AG20443 (cell line): ENCODE measurements at regions not wholly inside any gene's neighbourhood (a gene's known extent, or its start where the extent isn't known, plus 50 kb on each side); places are given as distances from the start of the nearest gene placed in this dataset.

Source experiments
- DNase-seq: peaks from one replicate; pipeline ENCODE4 v3.0.0; 2012; ENCODE audit warnings: low spot score, mixed read lengths

- no peak for DNase-seq
Observed at GRCh38 chr7:155360495-155361345, 63.0 kb downstream of the INSIG1 start.

- DNase-seq: no peak
Observed at GRCh38 chr7:155361346-155361680, 63.6 kb downstream of the INSIG1 start.

GRCh38 chr7:155361947-155362346 lies 64.3 kb downstream of the INSIG1 start:
- no peak for DNase-seq

GRCh38 chr7:155362380-155363145 lies 64.9 kb downstream of the INSIG1 start:
- no peak for DNase-seq

GRCh38 chr7:155363146-155363539 lies 65.5 kb downstream of the INSIG1 start:
- DNase-seq: no peak

GRCh38 chr7:155363852-155364600 lies 66.3 kb downstream of the INSIG1 start:
- no peak for DNase-seq

- no peak for DNase-seq
Observed at GRCh38 chr7:155365146-155365874, 67.6 kb downstream of the INSIG1 start.

- DNase-seq: no peak
Observed at GRCh38 chr7:155368894-155369600, 71.4 kb downstream of the INSIG1 start.

GRCh38 chr7:155369766-155370165 lies 72.1 kb downstream of the INSIG1 start:
- no peak for DNase-seq

- no peak for DNase-seq
Observed at GRCh38 chr7:155371331-155371883, 73.7 kb downstream of the INSIG1 start.

GRCh38 chr7:155371884-155372781 lies 74.5 kb downstream of the INSIG1 start:
- DNase-seq: no peak

- DNase-seq: no peak
Observed at GRCh38 chr7:155372782-155373358, 75.2 kb downstream of the INSIG1 start.

GRCh38 chr7:155373359-155374273 lies 75.9 kb downstream of the INSIG1 start:
- no peak for DNase-seq

- DNase-seq: no peak
Observed at GRCh38 chr7:155374276-155375252, 76.9 kb downstream of the INSIG1 start.

- no peak for DNase-seq
Observed at GRCh38 chr7:155375337-155376277, 77.9 kb downstream of the INSIG1 start.
